GM18511 (cell line): ENCODE measurements at regions not wholly inside any gene's neighbourhood (a gene's known extent, or its start where the extent isn't known, plus 50 kb on each side); places are given as distances from the start of the nearest gene placed in this dataset.
"Not testable (repeated sequence)": the region's sequence is repeated elsewhere in the genome, so short reads cannot be mapped to it uniquely, and the experiment has no call there.

Experiments used
- ATAC-seq: cut with Tn5 transposase; IDR thresholded peaks from one replicate; pipeline ENCODE4 v1.9.1; 2021; ENCODE audit warnings: mild to moderate bottlenecking, moderate library complexity; ENCODE audit not compliant: unreplicated experiment

- peak; percentile 97 for ATAC-seq
Observed at GRCh38 chr1:120544434-120544833, 129.6 kb downstream of the NBPF8 start.

GRCh38 chr1:120550335-120550734 is 135.5 kb downstream of the NBPF8 start:
- not testable (repeated sequence) for ATAC-seq

GRCh38 chr1:120552190-120552589 is 137.4 kb downstream of the NBPF8 start:
- ATAC-seq: not testable (repeated sequence)

- ATAC-seq: not testable (repeated sequence)
Observed at GRCh38 chr1:120557605-120558302, 142.9 kb downstream of the NBPF8 start.

- peak; percentile 87 for ATAC-seq
Observed at GRCh38 chr1:120558303-120559060, 143.6 kb downstream of the NBPF8 start.

GRCh38 chr1:120561767-120562166 is 146.9 kb downstream of the NBPF8 start:
- ATAC-seq: not testable (repeated sequence)

- ATAC-seq: not testable (repeated sequence)
Observed at GRCh38 chr1:120565396-120565795, 150.6 kb downstream of the NBPF8 start.

GRCh38 chr1:120567620-120568019 is 152.8 kb downstream of the NBPF8 start:
- ATAC-seq: not testable (repeated sequence)

GRCh38 chr1:120575201-120575600 is 148.5 kb upstream of the NBPF26 start:
- ATAC-seq: not testable (repeated sequence)

GRCh38 chr1:120582135-120582534 is 141.6 kb upstream of the NBPF26 start:
- ATAC-seq: not testable (repeated sequence)

GRCh38 chr1:120586053-120586452 is 137.7 kb upstream of the NBPF26 start:
- not testable (repeated sequence) for ATAC-seq

GRCh38 chr1:120588811-120589210 is 134.9 kb upstream of the NBPF26 start:
- ATAC-seq: not testable (repeated sequence)

- ATAC-seq: not testable (repeated sequence)
Observed at GRCh38 chr1:120591774-120592173, 132.0 kb upstream of the NBPF26 start.

GRCh38 chr1:120592943-120593342 is 130.8 kb upstream of the NBPF26 start:
- not testable (repeated sequence) for ATAC-seq

- ATAC-seq: not testable (repeated sequence)
Observed at GRCh38 chr1:120593648-120594047, 130.1 kb upstream of the NBPF26 start.

GRCh38 chr1:120598331-120598951 is 125.3 kb upstream of the NBPF26 start:
- not testable (repeated sequence) for ATAC-seq

GRCh38 chr1:120599511-120599910 is 124.2 kb upstream of the NBPF26 start:
- ATAC-seq: not testable (repeated sequence)

GRCh38 chr1:120600442-120601041 is 123.2 kb upstream of the NBPF26 start:
- not testable (repeated sequence) for ATAC-seq

GRCh38 chr1:120607882-120608281 is 115.9 kb upstream of the NBPF26 start:
- not testable (repeated sequence) for ATAC-seq

- not testable (repeated sequence) for ATAC-seq
Observed at GRCh38 chr1:120608314-120609014, 115.3 kb upstream of the NBPF26 start.
